Lower leg skin (tissue), 4 donors: ENCODE measurements at regions not wholly inside any gene's neighbourhood (a gene's known extent, or its start where the extent isn't known, plus 50 kb on each side); places are given as distances from the start of the nearest gene placed in this dataset.

Source experiments
- DNase-seq, 2 donors: peaks; one replicate each; pipeline ENCODE4 v3.0.0-alpha.2; 2019; ENCODE audit warnings: low spot score in 2 of 2
- H3K4me3 ChIP-seq: fragments of 200-600 bp; sonication (generic); 2 replicates; pipeline ENCODE4 v1.5.1; 2017; ENCODE audit warnings: mild to moderate bottlenecking, low read depth; ENCODE audit not compliant: poor library complexity, severe bottlenecking
- POLR2A ChIP-seq, 2 donors: fragments of 450-650 bp; IDR thresholded peaks; one replicate each; pipeline ENCODE4 v1.6.1; 2016 to 2017; ENCODE audit warnings: antibody characterized with exemption in 2 of 2, mild to moderate bottlenecking in 1 of 2, moderate library complexity in 1 of 2
- WGBS, 2 donors: methylation state at CpG; one replicate each; pipeline ENCODE4 v1.1.5; 2018; 5-methylcytosine and 5-hydroxymethylcytosine counted together
- intact Hi-C: fragments of 100-400 bp; cut with DNase I; formaldehyde crosslinking; loops from one replicate; pipeline ENCODE4 v1.15.0; 2023; ENCODE audit warnings: low total_unique reads
- TF ChIP-seq, protein P1 (sequence below), 3 donors: fragments of 450-650 bp; IDR thresholded peaks; one replicate each; pipeline ENCODE4 v1.5.1; 2016; ENCODE audit warnings: antibody characterized with exemption in 3 of 3, mild to moderate bottlenecking in 3 of 3, moderate library complexity in 2 of 3

DNA sequence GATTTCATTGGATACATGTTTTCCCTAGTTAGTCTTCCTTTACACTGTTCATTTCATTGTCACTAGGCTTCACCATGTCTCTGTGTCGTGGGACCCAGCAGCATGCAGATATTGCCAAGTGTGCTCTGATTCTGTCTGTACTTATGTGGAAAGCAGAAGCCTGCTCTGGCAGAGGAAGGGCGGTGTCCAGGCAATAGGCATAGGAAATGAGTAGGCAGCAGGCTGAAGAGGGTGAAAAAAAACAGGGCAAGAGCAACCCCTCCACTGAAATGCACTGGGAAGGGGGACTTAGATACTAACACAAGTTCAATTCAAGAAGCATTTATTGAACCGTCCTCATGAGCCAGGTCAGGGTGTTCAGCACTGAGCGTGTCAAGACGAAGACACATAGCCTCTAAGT is 85.2 kb upstream of the VAV3 start:
- DNase-seq = no peak
- H3K4me3 ChIP-seq = no peak overlapping the region
- no peak for TF ChIP-seq POLR2A (IDR thresholded peaks at IDR 0.05)
- TF ChIP-seq, protein P1, sequence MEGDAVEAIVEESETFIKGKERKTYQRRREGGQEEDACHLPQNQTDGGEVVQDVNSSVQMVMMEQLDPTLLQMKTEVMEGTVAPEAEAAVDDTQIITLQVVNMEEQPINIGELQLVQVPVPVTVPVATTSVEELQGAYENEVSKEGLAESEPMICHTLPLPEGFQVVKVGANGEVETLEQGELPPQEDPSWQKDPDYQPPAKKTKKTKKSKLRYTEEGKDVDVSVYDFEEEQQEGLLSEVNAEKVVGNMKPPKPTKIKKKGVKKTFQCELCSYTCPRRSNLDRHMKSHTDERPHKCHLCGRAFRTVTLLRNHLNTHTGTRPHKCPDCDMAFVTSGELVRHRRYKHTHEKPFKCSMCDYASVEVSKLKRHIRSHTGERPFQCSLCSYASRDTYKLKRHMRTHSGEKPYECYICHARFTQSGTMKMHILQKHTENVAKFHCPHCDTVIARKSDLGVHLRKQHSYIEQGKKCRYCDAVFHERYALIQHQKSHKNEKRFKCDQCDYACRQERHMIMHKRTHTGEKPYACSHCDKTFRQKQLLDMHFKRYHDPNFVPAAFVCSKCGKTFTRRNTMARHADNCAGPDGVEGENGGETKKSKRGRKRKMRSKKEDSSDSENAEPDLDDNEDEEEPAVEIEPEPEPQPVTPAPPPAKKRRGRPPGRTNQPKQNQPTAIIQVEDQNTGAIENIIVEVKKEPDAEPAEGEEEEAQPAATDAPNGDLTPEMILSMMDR (IDR thresholded peaks at IDR 0.05) = no peak
- intact Hi-C loops = no loop called here
- 65 to 80% methylated on average over 5 of the region's 5 CpGs for WGBS, 2 donors

DNA sequence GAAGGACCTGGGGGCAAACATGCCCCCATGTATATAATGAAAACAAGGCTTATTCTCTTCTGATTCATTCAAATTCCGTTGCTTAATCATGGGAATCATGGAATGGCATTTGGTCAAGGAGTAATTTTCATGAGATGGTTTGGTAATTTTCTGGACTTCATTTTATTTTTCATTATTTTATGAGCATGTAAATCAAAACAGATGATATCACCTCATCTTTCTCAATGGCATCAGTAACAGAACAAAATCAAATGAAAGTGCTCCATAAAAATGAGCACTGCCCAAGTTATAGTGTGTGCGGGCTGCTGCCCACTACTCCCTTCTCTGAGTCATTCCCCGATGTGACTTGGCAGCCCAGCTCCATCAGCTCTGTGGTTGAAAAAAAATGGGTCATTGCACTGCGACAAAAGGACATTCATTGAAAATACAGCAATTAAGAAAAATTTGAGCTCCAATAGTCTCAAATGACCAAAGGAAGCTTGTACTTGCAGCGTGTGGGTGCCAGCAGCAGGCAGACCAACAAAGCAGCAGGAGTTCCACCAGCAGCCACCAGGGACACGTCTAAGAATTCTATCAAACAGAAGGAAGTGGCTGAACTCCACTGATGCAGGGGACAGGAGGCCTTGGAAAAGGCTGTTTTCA is 84.3 kb upstream of the VAV3 start:
- TF ChIP-seq, protein P1 (IDR thresholded peaks at IDR 0.05) = no peak
- TF ChIP-seq POLR2A (IDR thresholded peaks at IDR 0.05) = no peak
- H3K4me3 ChIP-seq = no peak overlapping the region
- intact Hi-C loops = loop anchor here (10.0 kb wide), 1 partner anchor 796 kb away; no protein-coding TSS in a partner anchor
- peak in 1 of 2 donors; percentile 91 for DNase-seq
- WGBS, 2 donors = 32 to 40% methylated on average over 6 of the region's 6 CpGs

DNA sequence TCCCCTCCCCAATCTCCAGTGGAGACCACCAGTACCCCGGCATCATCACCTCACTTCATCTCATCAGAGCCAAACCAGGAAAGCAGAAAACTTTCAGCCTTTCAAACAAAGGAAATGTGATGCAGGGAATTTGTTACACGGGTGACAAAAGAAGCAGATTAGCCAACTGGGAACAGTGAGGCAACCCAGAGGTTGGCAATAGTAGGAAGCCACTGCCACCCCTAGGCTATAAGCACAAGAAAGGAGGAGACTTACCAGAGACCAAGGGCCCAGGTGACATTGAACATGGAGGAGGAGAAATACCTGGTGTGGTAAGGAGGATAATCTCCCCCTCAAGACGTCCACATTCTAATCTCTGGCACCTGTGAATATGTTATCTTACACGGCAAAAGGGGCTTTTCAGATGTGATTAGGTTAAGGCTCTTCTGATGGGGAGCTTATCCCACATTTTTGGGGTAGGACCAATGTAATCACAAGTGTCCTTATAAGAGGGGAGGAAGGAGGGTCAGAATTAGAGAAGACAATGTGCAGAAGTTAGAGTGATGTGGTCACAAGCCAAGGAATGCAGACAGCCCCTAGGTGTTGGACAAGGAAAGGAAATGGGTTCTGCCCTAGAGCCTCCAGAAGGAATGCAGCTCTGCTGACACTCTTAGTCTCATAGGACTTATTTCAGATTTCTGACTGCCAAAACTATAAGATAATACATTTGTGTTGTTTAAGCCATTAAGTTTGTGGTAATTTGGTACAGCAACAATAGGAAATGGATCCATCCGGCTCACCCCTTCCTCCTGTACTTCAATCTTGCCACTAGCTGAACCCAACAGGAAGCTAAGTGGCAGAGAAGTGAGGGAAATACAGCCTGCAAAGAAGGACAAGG is 83.6 kb upstream of the VAV3 start:
- no peak for TF ChIP-seq POLR2A (IDR thresholded peaks at IDR 0.05)
- TF ChIP-seq, protein P1 (IDR thresholded peaks at IDR 0.05) = no peak
- intact Hi-C loops = loop anchor here (10.0 kb wide), 1 partner anchor 796 kb away; no protein-coding TSS in a partner anchor
- WGBS, 2 donors = 72 to 76% methylated on average over 5 of the region's 5 CpGs
- DNase-seq = no peak
- no peak overlapping the region for H3K4me3 ChIP-seq

DNA sequence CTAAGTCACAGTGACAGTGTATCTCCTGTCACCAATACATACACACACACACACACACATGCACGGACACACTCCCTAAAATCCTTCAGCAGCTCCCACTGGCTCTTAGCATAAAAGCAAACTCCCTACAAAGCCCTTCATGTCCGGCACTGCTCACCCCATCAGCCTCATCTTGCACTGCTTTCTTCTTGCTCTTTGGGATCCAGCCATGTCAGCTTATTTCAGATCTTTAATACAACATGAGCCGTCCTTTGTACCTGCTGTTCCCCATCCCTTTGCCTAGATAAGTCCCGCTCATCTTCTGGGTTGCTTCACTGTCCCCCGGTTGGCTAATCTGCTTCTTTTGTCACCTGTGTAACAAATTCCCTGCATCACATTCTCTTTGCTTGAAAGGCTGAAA is 82.1 kb upstream of the VAV3 start:
- TF ChIP-seq, protein P1 (IDR thresholded peaks at IDR 0.05) = no peak
- no peak for TF ChIP-seq POLR2A (IDR thresholded peaks at IDR 0.05)
- no peak overlapping the region for H3K4me3 ChIP-seq
- intact Hi-C loops = loop anchor here (10.0 kb wide), 1 partner anchor 798 kb away; no protein-coding TSS in a partner anchor
- 78 to 86% methylated on average over 5 of the region's 5 CpGs for WGBS, 2 donors
- no peak for DNase-seq

DNA sequence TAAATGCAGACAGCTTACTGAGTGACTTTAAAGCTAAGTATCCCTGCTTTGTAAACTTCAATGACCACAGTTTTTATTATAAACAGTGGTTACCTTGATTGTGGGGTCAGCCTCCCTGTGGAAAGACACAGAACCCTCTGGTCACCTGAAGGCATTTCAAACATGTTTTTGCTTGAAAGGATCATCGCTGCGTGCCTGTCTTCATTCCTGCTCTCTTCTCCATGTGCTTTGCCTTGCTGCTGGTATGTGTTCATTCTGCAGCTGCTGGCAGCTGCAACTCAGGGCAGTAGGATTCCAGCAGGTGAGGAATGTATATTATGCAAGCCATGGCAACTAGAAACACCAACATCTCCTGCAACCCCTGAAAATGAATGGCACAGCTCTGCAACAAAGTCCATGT is 81.0 kb upstream of the VAV3 start:
- DNase-seq = no peak
- intact Hi-C loops = loop anchor here (10.0 kb wide), 1 partner anchor 799 kb away; no protein-coding TSS in a partner anchor
- 51 to 70% methylated on average over 2 of the region's 2 CpGs for WGBS, 2 donors

DNA sequence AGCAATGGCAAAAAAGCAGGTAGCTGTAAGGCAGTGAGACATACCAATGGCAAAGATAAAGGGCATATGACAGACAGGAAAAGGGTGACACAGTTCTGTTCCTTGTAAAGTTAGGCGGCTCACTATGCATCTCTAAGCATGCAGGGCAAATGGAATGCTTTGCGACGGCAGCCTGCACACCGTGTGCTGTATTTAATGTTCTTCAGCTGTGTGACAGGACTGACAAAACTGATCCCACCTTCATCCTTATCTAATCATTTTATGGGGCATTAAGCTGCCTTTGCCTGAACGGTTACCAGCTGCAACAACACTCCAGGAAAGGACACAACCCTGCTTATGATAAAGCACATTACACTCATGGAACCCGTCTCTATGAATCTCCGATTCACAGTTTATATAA is 80.5 kb upstream of the VAV3 start:
- 53 to 58% methylated on average over 7 of the region's 7 CpGs for WGBS, 2 donors
- TF ChIP-seq POLR2A (IDR thresholded peaks at IDR 0.05) = no peak
- TF ChIP-seq, protein P1 (IDR thresholded peaks at IDR 0.05) = no peak
- H3K4me3 ChIP-seq = no peak overlapping the region
- intact Hi-C loops = loop anchor here (10.0 kb wide), 1 partner anchor 799 kb away; no protein-coding TSS in a partner anchor
- DNase-seq = no peak

More for the DNA sequence above, 81.0 kb upstream of the VAV3 start:
- no peak overlapping the region for H3K4me3 ChIP-seq
- TF ChIP-seq POLR2A (IDR thresholded peaks at IDR 0.05) = no peak
